GM12873 (cell line): ENCODE measurements at regions not wholly inside any gene's neighbourhood (a gene's known extent, or its start where the extent isn't known, plus 50 kb on each side); places are given as distances from the start of the nearest gene placed in this dataset.

Experiments used
- TF ChIP-seq, protein P1 (sequence below): IDR thresholded peaks from 2 replicates; pipeline ENCODE4 v1.5.1; 2012; ENCODE audit warnings: low read depth, mild to moderate bottlenecking, moderate library complexity, low read length, control low read depth; ENCODE audit not compliant: insufficient read depth; ENCODE audit errors: missing control alignments

DNA sequence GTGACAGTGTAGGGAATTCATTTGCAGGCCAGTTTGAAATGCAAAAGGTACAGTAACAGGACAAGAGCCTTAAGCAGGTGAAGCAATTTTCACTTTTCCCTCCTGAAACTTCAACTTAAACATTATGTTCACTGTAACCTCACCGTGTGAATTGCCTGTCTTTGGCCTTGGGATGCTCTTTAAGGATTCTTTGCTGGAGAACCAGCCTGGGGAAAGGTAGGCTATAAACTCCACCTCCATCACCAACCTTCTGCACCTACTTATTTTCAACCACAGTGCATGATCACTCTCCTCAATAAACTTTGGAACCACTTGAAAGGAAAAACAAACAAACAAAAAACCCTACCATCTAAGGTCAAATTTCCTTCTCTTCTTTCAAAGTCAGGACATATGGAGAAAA lies 300.5 kb downstream of the TLE1 start:
- TF ChIP-seq, protein P1, sequence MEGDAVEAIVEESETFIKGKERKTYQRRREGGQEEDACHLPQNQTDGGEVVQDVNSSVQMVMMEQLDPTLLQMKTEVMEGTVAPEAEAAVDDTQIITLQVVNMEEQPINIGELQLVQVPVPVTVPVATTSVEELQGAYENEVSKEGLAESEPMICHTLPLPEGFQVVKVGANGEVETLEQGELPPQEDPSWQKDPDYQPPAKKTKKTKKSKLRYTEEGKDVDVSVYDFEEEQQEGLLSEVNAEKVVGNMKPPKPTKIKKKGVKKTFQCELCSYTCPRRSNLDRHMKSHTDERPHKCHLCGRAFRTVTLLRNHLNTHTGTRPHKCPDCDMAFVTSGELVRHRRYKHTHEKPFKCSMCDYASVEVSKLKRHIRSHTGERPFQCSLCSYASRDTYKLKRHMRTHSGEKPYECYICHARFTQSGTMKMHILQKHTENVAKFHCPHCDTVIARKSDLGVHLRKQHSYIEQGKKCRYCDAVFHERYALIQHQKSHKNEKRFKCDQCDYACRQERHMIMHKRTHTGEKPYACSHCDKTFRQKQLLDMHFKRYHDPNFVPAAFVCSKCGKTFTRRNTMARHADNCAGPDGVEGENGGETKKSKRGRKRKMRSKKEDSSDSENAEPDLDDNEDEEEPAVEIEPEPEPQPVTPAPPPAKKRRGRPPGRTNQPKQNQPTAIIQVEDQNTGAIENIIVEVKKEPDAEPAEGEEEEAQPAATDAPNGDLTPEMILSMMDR: no peak

DNA sequence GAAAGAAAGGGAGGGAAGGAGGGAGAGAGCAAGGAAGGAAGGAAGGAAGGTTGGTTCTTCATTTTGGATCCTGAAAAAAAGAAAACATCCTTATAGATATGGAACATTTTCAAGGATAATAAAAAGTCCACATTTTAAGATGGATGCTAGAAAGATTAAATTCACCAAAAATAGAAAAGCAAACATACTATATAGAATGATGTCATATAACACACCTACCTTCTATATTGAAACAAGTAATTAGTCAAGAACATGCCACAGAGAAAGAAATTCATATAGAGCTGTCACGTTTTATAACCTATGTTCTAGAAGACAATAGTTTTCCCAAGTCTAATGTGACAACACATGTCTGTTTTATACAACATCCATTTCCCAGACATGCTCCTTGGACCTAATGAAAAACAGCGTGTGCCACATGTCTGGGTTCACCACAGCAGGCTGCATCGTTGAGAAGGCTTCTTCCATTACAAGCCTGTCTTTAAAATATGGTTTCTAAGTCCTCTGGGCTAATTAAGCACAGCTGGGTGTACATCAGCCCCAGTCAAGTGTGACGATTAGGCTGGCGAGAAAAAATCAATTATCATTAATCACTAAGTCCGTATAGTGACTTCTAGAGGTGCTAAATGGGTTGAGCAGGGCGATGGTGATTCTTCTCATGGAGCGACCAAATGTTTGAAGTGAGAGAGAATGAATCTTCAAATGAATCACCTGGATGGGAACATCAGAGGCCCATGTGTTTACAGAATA lies 301.8 kb downstream of the TLE1 start:
- TF ChIP-seq, protein P1: no peak

DNA sequence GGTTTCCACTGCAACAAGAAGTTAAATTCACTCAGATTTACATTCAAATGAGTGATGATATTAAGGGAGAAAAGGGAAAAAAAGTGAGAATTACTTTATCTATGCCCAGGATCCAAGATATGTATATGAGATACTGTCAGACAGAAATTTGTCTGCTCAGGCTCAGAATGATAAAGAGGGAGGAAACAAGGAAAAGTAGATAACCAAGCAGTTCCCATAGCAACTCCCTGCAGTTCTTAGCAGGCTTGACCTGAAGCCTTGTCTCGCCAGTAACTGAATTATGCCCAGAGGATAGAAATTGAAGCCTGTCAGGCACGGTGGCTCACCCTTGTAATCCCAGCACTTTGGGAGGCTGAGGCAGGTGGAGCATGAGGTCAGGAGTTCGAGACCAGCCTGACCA lies 304.4 kb downstream of the TLE1 start:
- TF ChIP-seq, protein P1: no peak

DNA sequence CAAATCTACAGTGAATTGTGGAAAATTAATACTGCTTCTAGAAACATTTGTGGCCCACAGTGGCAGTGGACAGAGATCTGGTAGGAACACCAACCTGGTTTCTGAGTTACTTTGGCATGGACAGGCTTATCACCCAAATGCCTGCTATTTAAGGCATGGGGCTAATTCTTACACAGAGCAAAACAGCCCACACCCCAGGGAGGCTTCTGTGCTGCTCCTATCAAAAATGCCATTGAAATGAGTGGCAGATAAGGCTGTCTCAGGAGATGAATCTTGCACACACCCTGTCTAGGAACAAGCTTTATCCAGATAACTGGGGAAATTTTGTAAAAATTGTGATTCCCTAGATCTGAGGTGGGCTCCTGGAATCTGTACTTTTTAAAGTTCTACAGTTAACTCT lies 307.1 kb downstream of the TLE1 start:
- TF ChIP-seq, protein P1: no peak

DNA sequence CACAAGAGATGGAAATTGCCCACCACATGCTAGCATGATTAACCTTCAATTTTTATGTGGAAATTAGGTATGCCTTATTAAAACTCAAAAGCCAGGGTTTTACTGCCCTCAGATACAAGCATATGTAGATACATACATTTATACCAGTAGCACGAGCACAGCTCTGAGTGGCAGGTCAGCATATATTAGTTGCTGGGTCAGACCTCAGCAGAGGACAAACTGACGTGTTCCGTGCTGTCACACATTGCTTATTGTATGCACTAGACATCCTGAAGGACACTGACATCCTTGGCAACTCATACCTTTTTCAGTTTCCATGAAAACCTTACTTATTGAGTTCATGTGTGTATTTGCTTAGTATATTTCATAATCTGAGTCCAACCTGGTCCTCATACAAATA lies 307.7 kb downstream of the TLE1 start:
- TF ChIP-seq, protein P1: no peak

DNA sequence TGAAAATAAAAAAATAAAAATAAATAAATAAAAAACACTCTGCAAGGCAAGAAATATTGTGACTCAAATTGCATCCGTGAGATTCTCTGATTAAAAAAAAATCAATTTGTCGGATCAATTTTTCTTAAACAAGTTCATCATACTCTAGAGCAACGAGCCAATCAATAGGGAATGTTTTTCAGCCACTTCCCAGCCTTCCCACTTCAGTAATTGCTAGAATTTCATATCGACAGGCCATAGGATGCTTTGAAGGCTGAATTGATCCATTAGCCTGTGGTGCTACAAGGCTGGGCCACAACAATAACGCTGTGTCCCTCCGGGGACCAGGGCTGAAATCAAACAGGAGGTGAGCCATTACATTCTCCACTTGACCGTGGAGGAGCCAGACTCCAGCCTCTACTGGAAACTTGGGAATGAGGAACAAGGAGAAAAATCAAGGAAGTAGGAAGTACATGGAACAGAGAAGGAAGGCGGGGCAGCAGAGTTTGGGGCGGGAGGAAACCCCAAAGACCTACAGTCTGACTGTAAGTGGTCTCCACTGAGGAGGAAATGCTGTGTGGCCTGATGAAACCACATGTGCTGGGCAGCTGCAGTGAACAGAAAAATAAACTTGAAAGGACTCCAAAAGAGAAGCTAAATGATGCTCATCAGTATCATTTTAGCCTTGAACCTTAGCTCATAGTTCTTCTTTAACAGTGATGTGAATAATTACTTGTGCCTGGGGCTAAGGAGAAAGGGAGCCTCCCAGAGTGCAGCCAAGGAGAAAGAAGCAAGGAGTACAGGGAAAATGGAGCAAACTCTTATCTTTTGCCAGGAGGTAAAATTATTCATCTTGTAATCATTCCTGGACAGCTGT lies 308.6 kb downstream of the TLE1 start:
- TF ChIP-seq, protein P1: no peak

DNA sequence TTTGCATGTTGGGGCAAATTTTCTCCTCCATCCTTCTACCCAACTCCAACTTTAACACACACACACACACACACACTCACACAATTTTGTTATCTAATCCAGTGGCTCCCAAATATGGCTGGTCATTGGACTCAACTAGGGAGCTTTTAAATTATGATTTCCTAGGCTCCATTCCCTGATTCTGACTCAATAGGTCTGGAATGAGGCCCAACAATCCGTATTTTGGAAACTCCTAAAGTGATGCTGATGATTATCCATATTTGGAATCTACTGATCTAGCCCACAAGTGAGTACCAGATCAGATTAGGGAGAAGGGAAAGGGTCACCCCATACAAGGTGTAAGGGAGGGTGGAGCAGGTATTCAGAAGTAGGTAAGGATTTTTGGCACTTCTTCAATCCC lies 309.7 kb downstream of the TLE1 start:
- TF ChIP-seq, protein P1: no peak
